HCT116 (cell line): ENCODE measurements at regions not wholly inside any gene's neighbourhood (a gene's known extent, or its start where the extent isn't known, plus 50 kb on each side); places are given as distances from the start of the nearest gene placed in this dataset.

Experiments used
- ATAC-seq: fragments of 200-7000 bp; cut with Tn5 transposase; 2 replicates; pipeline ENCODE4 v1.9.1; 2020; ENCODE audit warnings: mild to moderate bottlenecking, moderate library complexity
- BruUV-seq: library from RNA; stranded (reverse); fragments of 400-500 nt; replicated peaks from 2 replicates; lab custom pipeline; 2021; lab: Mats Ljungman, UMichigan
- CTCF ChIA-PET: fragments of 300-600 bp; sonication (Branson Sonifier 250); formaldehyde crosslinking; loops from one replicate; lab custom pipeline; 2021; ENCODE audit warnings: antibody characterized with exemption; lab: Charles Lee
- POLR2A ChIA-PET: fragments of 300-600, 350-600 bp; sonication (Branson Sonifier 250); formaldehyde crosslinking; loops from one replicate; lab custom pipeline; 2021; ENCODE audit warnings: antibody characterized with exemption; lab: Charles Lee
- RAD21 ChIA-PET, 2 experiments: fragments of 300-600 bp; sonication (Branson Sonifier 250); formaldehyde crosslinking; loops; one replicate each; lab custom pipeline; 2023; ENCODE audit warnings: low total read pairs in 2 of 2; ENCODE audit not compliant: uncharacterized antibody in 2 of 2, unreplicated experiment in 2 of 2, low non-redundant PET in 1 of 2; lab: Charles Lee
- DNase-seq: peaks from one replicate; pipeline ENCODE4 v3.0.0-alpha.2; 2010; ENCODE audit warnings: low read depth, low spot score
- H2AFZ ChIP-seq: fragments of 200-600 bp; shearing (Covaris generic), sonication (generic); 2 replicates; pipeline ENCODE4 v1.6.1; 2017; ENCODE audit warnings: low read depth, mixed run types, mixed read lengths, antibody characterized with exemption, low read length; ENCODE audit not compliant: poor library complexity, severe bottlenecking
- H3K27ac ChIP-seq: 2 replicates; pipeline ENCODE4 v1.5.1; 2012; ENCODE audit warnings: low read depth, low read length
- H3K27me3 ChIP-seq: fragments of 200-600 bp; sonication (generic); 2 replicates; pipeline ENCODE4 v1.6.1; 2016; ENCODE audit warnings: mixed run types, low read length, mixed read lengths; ENCODE audit not compliant: insufficient read depth
- H3K36me3 ChIP-seq, 2 experiments: fragments of 200-500 bp in 1 of 2; fragments of 200-600 bp in 1 of 2; sonication (Bioruptor generic) in 1 of 2; sonication (generic) in 1 of 2; 2 replicates each; pipeline versions ENCODE4 v1.5.1 to v1.6.1; 2014 to 2016; ENCODE audit warnings: low read length in 2 of 2, inconsistent platforms in 1 of 2, mixed read lengths in 1 of 2, mixed run types in 1 of 2; ENCODE audit not compliant: insufficient read depth in 2 of 2, control insufficient read depth in 1 of 2
- H3K4me1 ChIP-seq, 2 experiments: fragments of 200-600 bp in 1 of 2; sonication (generic) in 1 of 2; 2 replicates each; pipeline versions ENCODE4 v1.5.1 to v1.6.1; 2012 to 2017; ENCODE audit warnings: low read length in 2 of 2, inconsistent platforms in 1 of 2, mild to moderate bottlenecking in 1 of 2, mixed read lengths in 1 of 2, mixed run types in 1 of 2, moderate library complexity in 1 of 2; ENCODE audit not compliant: insufficient read depth in 2 of 2, control insufficient read depth in 1 of 2
- H3K4me2 ChIP-seq: fragments of 200-600 bp; sonication (generic); 2 replicates; pipeline ENCODE4 v1.6.1; 2017; ENCODE audit warnings: mixed run types, low read length, mixed read lengths
- H3K4me3 ChIP-seq, 2 experiments: fragments of 200-600 bp in 1 of 2; sonication (generic) in 1 of 2; replicated peaks in 1 of 2; 2 replicates each; pipeline ENCODE4 v1.5.1; 2011 to 2016; ENCODE audit warnings: low read length in 2 of 2, control low read depth in 1 of 2, low read depth in 1 of 2, mild to moderate bottlenecking in 1 of 2, mixed read lengths in 1 of 2, mixed run types in 1 of 2
- H3K79me2 ChIP-seq: fragments of 200-600 bp; sonication (generic); 2 replicates; pipeline ENCODE4 v1.6.1; 2017; ENCODE audit warnings: mild to moderate bottlenecking, mixed run types, low read length, moderate library complexity, mixed read lengths; ENCODE audit not compliant: insufficient read depth
- H3K9ac ChIP-seq: fragments of 200-600 bp; sonication (generic); 2 replicates; pipeline ENCODE4 v1.6.1; 2016; ENCODE audit warnings: low read length, mixed read lengths
- H3K9me2 ChIP-seq: fragments of 200-600 bp; sonication (generic), shearing (Covaris generic); 2 replicates; pipeline ENCODE4 v1.6.1; 2017; ENCODE audit warnings: mixed run types, mild to moderate bottlenecking, moderate library complexity; ENCODE audit not compliant: insufficient read depth
- H3K9me3 ChIP-seq, 2 experiments: fragments of 200-500 bp in 1 of 2; fragments of 200-600 bp in 1 of 2; sonication (Bioruptor generic) in 1 of 2; sonication (generic) in 1 of 2; 2 replicates each; pipeline ENCODE4 v1.6.1; 2014 to 2017; ENCODE audit warnings: low read length in 2 of 2, mixed read lengths in 2 of 2, inconsistent platforms in 1 of 2, low read depth in 1 of 2, mild to moderate bottlenecking in 1 of 2, mixed run types in 1 of 2, moderate library complexity in 1 of 2; ENCODE audit not compliant: control insufficient read depth in 1 of 2, insufficient read depth in 1 of 2
- H4K20me1 ChIP-seq: fragments of 200-600 bp; sonication (generic), shearing (Covaris generic); 2 replicates; pipeline ENCODE4 v1.6.1; 2017; ENCODE audit warnings: mixed run types, mild to moderate bottlenecking, moderate library complexity; ENCODE audit not compliant: insufficient read depth
- CBX3 ChIP-seq: IDR thresholded peaks from 2 replicates; pipeline ENCODE4 v1.6.1; 2012; ENCODE audit warnings: low read depth
- CEBPB ChIP-seq: IDR thresholded peaks from 2 replicates; pipeline ENCODE4 v1.6.1; 2012; ENCODE audit warnings: low read depth
- EGR1 ChIP-seq: IDR thresholded peaks from 2 replicates; pipeline ENCODE4 v1.6.1; 2012; ENCODE audit warnings: low read depth
- ELF1 ChIP-seq: IDR thresholded peaks from 2 replicates; pipeline ENCODE4 v1.6.1; 2012; ENCODE audit warnings: low read depth, borderline replicate concordance
- EZH2 ChIP-seq: fragments of 200-600 bp; sonication (generic); IDR thresholded peaks from 2 replicates; pipeline ENCODE4 v1.6.1; 2017; ENCODE audit warnings: antibody characterized with exemption, mixed run types
- FOSL1 ChIP-seq: IDR thresholded peaks from 2 replicates; pipeline ENCODE4 v1.6.1; 2012; ENCODE audit warnings: low read depth
- MAX ChIP-seq: IDR thresholded peaks from 2 replicates; pipeline ENCODE4 v1.6.1; 2012
- POLR2A ChIP-seq: IDR thresholded peaks from 2 replicates; pipeline ENCODE4 v1.7.0; 2011; ENCODE audit warnings: borderline replicate concordance; ENCODE audit not compliant: insufficient read depth, insufficient read length; ENCODE audit errors: extremely low read depth
- POLR2AphosphoS5 ChIP-seq: IDR thresholded peaks from 2 replicates; pipeline ENCODE4 v1.6.1; 2011; ENCODE audit warnings: mild to moderate bottlenecking, low read depth, low read length, moderate library complexity
- RAD21 ChIP-seq: IDR thresholded peaks from 2 replicates; pipeline ENCODE4 v1.6.1; 2012; ENCODE audit warnings: low read depth, mild to moderate bottlenecking
- REST ChIP-seq: IDR thresholded peaks from 2 replicates; pipeline ENCODE4 v1.6.1; 2012; ENCODE audit warnings: low read depth
- SIN3A ChIP-seq: IDR thresholded peaks from 2 replicates; pipeline ENCODE4 v1.6.1; 2012; ENCODE audit warnings: low read depth
- SRF ChIP-seq: IDR thresholded peaks from 2 replicates; pipeline ENCODE4 v1.6.1; 2012; ENCODE audit warnings: low read depth
- TCF7L2 ChIP-seq: IDR thresholded peaks from 2 replicates; pipeline ENCODE4 v1.7.0; 2011; ENCODE audit warnings: borderline replicate concordance, inconsistent platforms; ENCODE audit not compliant: insufficient read depth, insufficient read length; ENCODE audit errors: extremely low read depth
- ZFX ChIP-seq: fragments of 450-650 bp; IDR thresholded peaks from 2 replicates; pipeline ENCODE4 v1.6.1; 2017
- ZNF274 ChIP-seq: fragments of 200-500 bp; sonication (Bioruptor generic); IDR thresholded peaks from 2 replicates; pipeline ENCODE4 v1.6.1; 2014; ENCODE audit warnings: mild to moderate bottlenecking, low read depth, low read length, inconsistent platforms
- intact Hi-C: fragments of 100-400 bp; cut with micrococcal nuclease; formaldehyde crosslinking; loops from 2 replicates; pipeline ENCODE4 v1.10.0; 2022

- H3K9me3 ChIP-seq = peaks cover 4 to 5% of the 10 kb centered on the region in 2 experiments; a peak in 2 of 4 replicates
- RAD21 ChIA-PET = no interaction called here
- ATAC-seq = no peak
- no peaks in the 10 kb centered on the region for H3K9me2 ChIP-seq
- CTCF ChIA-PET = no interaction called here
- H2AFZ ChIP-seq = no peak overlapping the region
- H3K4me3 ChIP-seq = no peak overlapping the region
- intact Hi-C loops = no loop called here
- H3K4me2 ChIP-seq = no peak overlapping the region
- POLR2A ChIA-PET = no interaction called here
- no peaks in the 10 kb centered on the region for H3K4me1 ChIP-seq
- H3K27ac ChIP-seq = no peak overlapping the region
- H3K36me3 ChIP-seq = no peaks in the 10 kb centered on the region
- no TSS peak for BruUV-seq
- H3K79me2 ChIP-seq = no peaks in the 10 kb centered on the region
- DNase-seq = no peak
- TF ChIP-seq FOSL1 (no peak), CBX3 (no peak), MAX (no peak), POLR2AphosphoS5 (no peak), EZH2 (no peak), TCF7L2 (no peak), SRF (no peak), POLR2A (no peak), CEBPB (no peak), SIN3A (no peak), ZNF274 (no peak), REST (no peak), EGR1 (no peak), ELF1 (no peak), RAD21 (no peak), ZFX (no peak)
- TF ChIP-seq, all 23 proteins: peak for 0
- H3K9ac ChIP-seq = no peak overlapping the region
- no peaks in the 10 kb centered on the region; the same call in 1 of the 2 replicates for H4K20me1 ChIP-seq
- H3K27me3 ChIP-seq = no peaks in the 10 kb centered on the region
Measured at GRCh38 chr2:66794551-66794950, 359.6 kb downstream of the MEIS1 start.
